ENCODE measurements at regions not wholly inside any gene's neighbourhood (a gene's known extent, or its start where the extent isn't known, plus 50 kb on each side); places are given as distances from the start of the nearest gene placed in this dataset.

DNA sequence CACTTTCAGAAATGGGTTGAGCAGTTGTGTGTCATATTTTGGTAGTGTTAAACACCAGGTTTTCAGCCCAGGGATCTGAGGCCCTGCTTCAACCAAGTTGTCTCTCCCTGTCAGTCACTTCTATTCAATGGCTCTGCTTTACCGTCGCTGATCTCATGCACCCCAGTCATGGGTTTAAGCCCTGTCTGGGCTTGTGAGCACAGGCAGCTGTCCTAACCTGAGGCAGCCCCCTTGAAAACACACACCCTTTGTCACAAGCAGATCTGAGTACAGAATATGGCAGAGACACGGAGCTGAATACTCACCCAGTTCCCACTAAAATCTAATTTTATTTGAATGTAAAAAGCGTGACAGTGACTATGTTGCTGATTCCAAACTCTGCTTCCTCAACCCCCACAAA is 110.6 kb upstream of the GLI3 start:
- DNase-seq: no peak

DNA sequence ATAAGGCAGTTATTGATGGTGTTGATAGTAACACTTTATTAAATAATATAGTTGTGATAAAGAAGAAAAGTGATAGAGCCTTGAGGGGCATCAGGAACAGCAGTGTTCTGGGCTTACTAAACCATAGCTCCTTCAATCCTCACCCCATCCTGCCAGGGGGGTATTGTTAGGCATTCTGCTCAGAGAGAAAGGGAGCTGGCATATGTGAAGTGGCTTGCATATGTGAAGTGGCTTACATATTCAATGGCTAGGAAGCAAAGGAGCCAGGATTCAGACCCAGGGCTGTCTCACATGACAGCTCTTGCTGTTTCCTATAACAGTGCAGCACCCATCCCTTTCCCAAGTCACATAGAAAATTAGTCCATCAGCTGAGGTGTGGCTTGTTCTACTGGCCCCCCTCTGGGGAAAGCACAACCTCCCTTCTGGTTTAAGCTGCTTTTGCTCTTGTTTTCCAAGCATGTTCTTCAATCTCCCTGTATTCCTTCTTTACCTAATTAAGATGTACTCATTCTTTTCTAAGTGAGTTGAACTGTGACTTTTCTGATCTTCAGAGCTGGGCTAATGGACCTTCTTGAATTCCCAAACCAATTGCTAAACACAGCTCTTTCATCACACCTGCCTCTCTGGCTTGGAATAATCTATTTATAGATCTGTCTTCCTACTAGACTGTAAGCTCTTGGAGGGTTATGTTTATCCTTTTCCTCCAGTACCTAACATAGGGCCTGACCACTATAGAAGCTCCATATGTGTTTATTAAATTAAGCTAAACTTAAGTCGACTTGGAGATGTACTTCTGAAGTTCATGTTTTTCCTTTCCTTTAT is 108.7 kb upstream of the GLI3 start:
- DNase-seq: no peak

DNA sequence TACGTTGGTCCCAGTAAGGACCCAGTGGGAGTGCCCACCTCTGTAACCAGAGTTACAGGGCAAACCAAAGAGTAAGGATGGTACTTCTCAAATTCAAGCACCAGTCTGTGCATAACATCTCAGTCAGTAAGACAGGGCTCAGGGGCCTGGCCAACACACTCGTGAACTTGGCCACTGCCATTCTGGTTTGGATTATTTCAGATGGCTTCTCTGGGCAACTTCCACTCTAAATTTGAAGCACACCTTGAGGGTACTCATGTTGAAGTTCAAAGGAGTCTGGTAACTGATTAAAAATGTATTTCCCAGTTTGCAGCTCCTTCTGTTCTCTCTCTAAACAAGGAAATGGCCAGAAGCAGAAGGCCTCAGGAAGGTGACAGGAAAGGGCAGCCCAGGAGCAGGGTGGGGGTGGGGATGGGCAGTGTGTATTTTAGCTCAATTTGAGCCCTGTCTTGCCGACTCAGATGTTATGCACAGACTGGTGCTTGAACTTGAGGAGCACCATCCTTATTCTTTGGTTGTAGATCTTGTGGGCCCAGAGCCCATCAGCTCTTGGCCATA is 107.3 kb upstream of the GLI3 start:
- DNase-seq: no peak

DNA sequence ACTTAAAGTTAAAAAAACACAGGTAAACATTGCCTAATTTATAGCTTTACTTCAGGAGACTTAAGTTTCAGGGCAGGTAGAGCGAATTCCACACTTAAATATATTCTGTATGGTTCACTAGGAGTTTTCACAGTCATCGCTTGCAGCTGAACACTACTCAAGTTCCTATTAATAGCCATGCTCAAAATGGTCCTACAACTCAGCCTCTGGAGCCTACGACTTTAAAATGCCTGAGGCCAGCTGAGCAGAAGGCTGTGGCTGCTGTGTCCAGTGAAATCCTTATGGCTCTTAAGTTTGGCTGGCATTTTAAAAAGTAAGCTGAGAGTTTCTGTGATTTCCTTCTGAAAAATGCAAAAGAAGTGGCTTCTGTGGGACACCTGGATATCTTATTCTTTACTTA is 105.4 kb upstream of the GLI3 start:
- DNase-seq: no peak

DNA sequence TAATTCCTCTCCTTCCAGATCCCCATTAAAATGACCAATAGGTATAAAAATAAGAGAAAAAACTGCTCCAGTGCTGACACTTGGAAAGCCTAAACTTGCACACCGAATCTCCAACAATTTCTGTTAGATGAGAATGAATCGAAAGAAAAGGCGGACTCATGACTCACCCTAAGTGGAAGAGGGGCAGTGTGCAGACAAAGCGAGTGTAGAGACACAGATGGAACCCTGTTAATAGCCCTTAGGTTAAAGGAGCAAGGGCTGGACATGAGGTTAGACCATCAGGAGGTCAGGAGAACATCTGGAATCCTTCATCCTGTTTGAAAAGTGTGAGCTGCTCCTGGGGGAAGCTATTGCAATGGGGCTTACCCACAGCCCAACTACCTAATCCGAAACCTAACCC is 103.4 kb upstream of the GLI3 start:
- DNase-seq: no peak

DNA sequence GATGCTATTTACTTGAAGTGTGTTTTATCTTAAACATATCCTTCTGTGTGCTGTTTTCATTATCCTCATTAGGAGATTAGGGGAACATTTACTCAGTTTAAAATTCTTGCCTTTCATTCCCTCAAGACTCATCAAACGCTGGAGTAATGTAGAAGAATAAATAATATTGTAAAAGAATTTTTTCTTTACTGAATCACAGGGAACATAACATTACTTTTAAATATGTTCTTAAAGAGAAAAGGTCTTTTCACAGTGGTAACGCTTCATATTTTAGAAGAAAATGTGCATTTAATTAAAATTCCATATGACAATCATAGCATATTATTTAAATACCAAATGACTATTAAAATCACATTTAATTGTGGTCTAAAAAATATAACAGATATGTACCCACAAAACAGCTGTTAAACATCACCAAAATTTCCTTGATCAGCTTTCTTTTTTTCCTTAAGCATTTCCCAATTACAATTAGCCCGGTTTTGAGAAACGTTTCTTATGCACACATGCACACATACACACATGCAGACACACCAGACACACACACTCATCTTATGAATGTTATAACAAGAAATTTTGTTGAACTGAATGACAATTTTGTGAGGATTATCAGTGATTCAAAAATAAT is 102.0 kb upstream of the GLI3 start:
- no peak for DNase-seq

DNA sequence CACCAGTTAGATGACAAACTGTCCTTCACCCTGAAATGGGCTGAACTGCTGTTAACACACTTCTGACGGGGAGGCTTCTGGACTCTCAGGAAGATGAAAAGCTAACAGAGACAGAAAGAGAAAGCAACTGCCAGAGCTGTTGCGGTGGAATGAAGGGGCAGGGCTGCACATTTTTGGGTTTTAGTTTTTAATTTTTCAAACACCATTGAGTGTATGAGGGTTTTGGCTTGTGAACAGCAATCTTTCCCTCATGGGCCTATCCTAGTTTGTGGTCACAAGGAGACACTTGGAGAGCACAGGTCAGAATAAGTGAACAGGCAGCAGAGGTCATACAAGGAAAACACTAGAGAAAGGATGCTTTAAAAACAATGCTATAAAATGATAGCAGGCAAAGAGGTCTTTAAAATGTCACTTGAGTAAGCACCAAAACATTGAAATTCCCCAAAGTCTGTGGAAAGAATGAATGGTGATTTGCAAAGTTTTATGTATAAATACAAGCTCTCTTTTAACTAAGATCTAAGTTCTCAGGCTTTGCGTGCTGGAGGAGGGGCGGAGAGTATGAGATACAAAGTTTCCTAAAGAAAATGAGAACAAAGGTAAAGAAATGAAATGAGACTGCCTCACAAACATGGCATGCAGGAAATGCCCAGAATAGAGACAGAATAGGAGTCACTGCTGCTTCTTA is 101.4 kb upstream of the GLI3 start:
- no peak for DNase-seq

DNA sequence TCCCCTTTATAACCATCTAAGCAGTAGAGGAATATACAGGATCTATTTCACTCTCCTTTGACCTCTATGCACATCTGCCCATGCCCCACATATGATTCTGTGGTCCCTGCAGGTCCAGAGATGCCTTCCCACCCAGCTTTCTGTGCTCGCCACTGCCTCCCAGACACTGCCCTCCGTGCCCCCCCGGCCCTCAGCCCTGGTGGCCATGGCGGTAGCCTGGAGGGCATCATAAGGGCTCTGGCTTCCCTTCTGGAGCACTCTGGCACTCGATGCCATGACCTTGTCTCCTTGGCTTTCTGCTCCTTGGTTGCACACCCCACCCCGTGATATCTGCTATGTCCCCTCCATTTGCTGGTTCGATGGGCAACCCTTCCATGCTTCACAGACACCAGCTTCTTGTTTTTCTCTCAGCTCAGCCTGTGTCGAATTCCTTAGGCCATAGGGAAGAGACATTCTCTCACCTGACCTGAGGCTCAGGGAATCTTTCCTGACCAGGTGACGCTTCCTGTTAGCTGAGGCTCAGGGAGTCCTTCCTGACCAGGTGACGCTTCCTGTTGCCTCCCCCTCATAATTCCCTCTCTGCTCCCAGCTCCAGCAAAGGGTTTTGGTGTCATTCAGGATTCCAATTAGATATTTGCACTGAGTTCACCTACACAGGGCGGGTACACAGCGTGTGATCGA is 100.4 kb upstream of the GLI3 start:
- no peak for DNase-seq

DNA sequence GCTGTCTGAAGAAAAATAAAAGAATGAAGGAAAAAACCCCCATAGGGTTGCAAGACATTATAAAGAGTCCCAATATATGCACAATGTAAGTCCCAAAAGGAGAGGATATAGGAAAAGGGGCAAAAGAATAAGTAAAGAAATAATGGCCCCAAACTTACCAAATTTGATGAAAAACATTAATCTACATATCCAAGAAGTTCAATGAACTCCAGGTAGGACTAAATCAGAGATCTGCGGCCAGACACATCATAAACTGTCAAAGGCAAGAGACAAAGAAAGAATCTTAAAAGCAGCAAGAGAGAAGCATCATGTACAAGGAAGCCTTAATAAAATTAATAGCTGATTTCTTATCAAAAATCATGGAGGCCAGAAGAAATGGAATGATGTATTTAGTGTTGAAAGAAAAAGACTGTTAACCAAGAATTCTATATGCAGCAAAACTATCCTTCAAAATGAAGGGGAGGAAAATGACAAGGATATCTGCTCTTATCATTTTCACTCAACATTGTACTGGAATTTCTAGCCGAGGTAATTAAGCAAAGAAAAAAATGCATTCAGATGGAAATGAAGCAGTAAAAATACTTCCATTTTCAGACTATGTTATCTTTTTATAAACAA is 95.7 kb upstream of the GLI3 start:
- DNase-seq: no peak

DNA sequence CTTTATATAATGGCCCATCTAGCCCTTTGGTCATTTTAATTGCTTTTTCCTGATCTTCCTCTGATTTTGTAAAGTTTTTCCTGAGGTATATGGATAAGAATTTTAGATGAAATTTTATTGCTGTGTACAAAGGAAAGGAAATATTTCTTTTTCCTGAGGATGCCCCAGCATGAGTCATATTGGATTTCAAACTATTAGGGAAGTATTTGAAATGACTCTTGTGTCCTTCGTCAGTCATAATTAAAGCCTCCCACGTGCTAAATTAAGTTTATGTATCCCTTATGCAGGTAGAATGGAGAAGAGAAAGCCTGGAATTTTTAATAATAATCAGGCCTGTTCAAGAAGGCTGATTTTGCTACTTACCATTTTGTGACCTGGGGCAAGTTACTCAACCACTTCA is 82.6 kb upstream of the GLI3 start:
- DNase-seq: no peak

DNA sequence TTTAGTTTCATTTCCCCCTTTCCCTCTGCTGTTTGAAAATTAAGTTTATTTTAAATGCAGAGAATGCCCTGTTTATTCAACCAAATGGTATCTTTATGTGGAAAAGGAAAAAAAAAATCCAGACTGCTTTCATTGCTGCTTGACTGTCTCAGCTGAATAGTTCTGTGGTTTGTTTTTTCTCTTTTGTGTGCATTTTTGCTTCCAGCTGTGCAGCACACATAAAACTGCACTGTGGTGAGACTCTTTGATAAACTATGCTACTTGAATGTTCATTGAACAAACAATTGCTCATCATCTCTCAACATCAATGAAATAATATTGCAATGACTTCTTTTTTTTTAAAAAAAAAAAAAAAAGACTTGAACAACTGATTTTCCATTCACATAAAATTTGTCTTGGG is 78.6 kb upstream of the GLI3 start:
- no peak for DNase-seq

DNA sequence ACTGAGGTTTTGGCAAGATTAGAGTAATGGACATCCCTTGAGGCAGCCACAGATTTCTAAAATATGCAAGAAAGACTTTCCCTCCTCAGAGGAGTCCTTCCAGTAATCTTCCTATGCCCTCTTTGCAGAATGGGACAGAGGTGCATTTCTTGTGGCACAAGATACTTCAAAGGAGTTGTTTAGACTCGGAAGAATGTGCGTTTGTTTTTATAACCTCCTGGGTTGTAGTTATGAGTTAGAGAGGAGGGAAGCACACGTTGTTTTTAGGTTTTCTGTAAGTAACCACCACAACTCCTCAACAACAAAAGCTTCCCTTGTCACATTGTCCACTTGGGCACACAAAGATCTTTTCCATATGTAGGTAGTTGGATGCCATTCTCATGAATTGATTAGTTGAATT is 78.1 kb upstream of the GLI3 start:
- DNase-seq: no peak

DNA sequence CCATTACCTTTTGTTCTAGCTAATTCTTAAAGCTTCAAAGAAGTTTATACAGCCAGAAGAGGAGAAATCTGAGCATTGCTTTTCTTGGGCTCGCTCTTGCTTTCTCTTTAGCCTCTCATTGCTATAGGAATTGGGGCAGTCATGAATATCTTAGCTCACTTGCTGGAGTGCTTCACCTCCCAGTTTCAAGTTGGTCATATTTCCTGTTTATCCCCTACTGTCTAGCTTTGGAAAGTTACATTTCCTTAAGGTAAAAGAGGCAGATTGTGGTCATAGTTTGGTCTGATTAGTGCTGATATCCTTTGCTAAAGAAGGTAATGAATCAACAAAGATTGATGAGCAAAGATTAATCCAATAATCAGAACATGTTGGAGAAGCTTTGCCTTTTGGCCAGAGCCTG is 77.7 kb upstream of the GLI3 start:
- no peak for DNase-seq

DNA sequence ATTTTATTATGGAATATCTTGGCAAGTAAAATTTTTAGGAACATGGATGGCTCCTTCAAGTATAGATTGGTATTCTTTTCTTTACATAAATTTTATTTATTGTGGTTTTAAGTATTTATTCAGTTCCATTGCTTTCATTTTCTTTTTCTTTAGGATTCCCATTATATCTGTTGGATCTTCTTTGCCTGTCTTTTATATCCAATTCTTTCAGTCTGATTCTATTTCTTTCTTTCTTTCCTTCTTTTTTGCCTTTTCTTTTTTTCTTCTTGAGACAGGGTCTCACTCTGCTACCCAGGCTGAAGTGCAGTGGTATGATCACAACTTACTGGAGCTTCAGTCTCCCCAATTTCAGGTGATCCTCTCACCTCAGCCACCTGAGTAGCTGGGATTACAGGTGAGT is 74.2 kb upstream of the GLI3 start:
- no peak for DNase-seq

DNA sequence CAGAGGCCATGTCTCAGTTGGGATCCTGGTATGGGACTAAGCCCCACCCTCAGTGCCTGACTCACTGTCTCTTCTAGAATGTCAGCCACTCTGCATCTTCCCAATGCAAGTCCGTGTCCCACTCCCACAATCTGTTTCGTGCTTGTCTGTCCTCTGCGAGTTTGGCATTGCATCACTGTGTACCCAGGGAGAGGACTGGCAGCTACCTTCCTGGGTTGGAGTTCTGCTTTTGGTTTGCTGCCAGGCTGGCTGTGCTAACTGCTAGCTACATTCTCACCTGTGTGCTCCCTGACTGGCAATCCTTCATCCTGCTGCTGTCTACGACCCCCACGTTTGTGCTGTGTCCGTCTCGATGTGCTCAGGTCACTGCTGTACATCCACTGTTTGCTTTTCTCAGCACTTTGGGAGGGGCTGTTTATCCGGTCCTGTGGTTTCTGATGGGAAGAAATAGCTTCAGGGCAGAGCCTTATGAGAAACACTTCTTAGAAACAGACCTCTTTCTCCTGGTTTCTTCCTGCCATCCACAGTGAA is 56.0 kb upstream of the GLI3 start:
- DNase-seq: no peak

DNA sequence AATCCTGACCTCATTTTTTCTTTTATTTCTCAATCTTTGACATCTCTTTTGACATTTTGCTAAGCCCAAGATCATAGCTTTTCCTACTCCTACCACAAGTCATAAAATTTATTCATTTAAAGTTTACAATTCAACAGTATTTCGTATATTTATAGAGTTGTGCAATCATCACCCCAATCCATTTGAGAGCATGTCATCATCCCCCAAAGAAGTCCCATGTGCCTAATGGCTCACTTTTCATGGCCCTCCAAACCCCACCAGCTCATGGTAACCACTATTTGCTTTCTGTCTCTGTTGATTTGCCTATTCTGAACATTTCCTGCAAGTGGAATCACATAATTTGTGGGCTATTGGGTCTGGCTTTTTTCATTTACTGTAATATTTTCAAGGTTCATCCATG is 52.5 kb upstream of the GLI3 start:
- DNase-seq: no peak
